Spleen (tissue), 7 donors: ENCODE measurements at regions not wholly inside any gene's neighbourhood (a gene's known extent, or its start where the extent isn't known, plus 50 kb on each side); places are given as distances from the start of the nearest gene placed in this dataset.

Experiments used
- CTCF ChIP-seq, 11 experiments: fragments of 200-600 bp in 7 of 11; fragments of 450-650 bp in 4 of 11; sonication (generic) in 4 of 11; IDR thresholded peaks in 8 of 11; conservative IDR thresholded peaks in 3 of 11; 1 replicate in 7 of 11; 2 replicates in 4 of 11; pipeline versions ENCODE4 v1.4.0 to v1.8.0; 2016 to 2021; ENCODE audit warnings: antibody characterized with exemption in 11 of 11, inconsistent platforms in 4 of 11, mild to moderate bottlenecking in 1 of 11
- POLR2A ChIP-seq, 3 donors: fragments of 450-650 bp; IDR thresholded peaks; one replicate each; pipeline ENCODE4 v1.5.1; 2017; ENCODE audit warnings: antibody characterized with exemption in 3 of 3, mild to moderate bottlenecking in 1 of 3
- POLR2AphosphoS5 ChIP-seq, 3 donors: sonication (generic); formaldehyde crosslinking; IDR thresholded peaks; one replicate each; pipeline ENCODE4 v1.5.1; 2017; ENCODE audit warnings: antibody characterized with exemption in 3 of 3
- donor health status: DM: no; HTN: no; CAD: no; lungs with moderate emphysema.
- donor health status: DM: no; HTN: no; CAD: no.
- donor health status: DM: no; HTN: no; CAD: no.

- TF ChIP-seq CTCF (IDR thresholded peaks at IDR 0.05 in 8 of 11, conservative IDR thresholded peaks at IDR 0.05 in 3 of 11) = no peak
- no peak for TF ChIP-seq POLR2A (IDR thresholded peaks at IDR 0.05)
- TF ChIP-seq POLR2AphosphoS5 (IDR thresholded peaks at IDR 0.05) = no peak
Observed at GRCh38 chr6:76776876-76777275, 686.4 kb downstream of the HTR1B start.
